ENCODE measurements at regions not wholly inside any gene's neighbourhood (a gene's known extent, or its start where the extent isn't known, plus 50 kb on each side); places are given as distances from the start of the nearest gene placed in this dataset.

- Histone ChIP-seq H3K4me1 (ENCODE audit: insufficient read depth, poor library complexity, severe bottlenecking) (no peaks in the 10 kb centered on the region), H3K36me3 (ENCODE audit: low read depth) (no peaks in the 10 kb centered on the region), H3K27ac (ENCODE audit: poor library complexity, severe bottlenecking) (no peak overlapping the region), H3K27me3 (ENCODE audit: insufficient read depth, poor library complexity, severe bottlenecking) (no peaks in the 10 kb centered on the region), H3K9me3 (ENCODE audit: severe bottlenecking) (no peaks in the 10 kb centered on the region), H3K4me3 (ENCODE audit: severe bottlenecking) (no peak overlapping the region)
- no peak for TF ChIP-seq CTCF (IDR thresholded peaks at IDR 0.05; ENCODE audit: poor library complexity, severe bottlenecking)
- no peak for ATAC-seq (ENCODE audit: low read depth)
- DNase-seq (ENCODE audit: low spot score), result no peak
Observed at GRCh38 chr12:66945189-66945817, 266.4 kb upstream of the GRIP1 start.

DNA sequence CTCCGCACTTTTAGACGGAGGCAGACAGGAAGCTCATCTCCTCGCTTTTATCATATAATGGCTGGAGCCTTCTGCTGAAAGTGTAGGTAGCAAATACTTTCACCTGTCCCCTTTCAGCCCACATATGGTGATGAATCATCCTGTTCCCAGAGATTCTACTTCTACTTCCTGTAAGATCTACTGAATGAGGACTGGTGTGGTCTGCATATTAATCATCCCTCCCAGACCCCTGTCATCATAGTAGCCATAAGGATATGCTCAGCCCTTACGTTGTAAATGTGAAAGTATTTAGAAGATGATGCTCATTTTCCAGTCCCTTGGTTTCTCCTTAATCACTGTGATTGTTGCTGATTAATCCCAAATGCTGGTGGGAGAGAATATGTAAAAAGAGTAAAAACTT, 268.2 kb upstream of the GRIP1 start:
- no peak for DNase-seq (ENCODE audit: low spot score)
- Histone ChIP-seq H3K4me3 (ENCODE audit: severe bottlenecking) (no peak overlapping the region), H3K9me3 (ENCODE audit: severe bottlenecking) (no peaks in the 10 kb centered on the region), H3K36me3 (ENCODE audit: low read depth) (no peaks in the 10 kb centered on the region), H3K27ac (ENCODE audit: poor library complexity, severe bottlenecking) (no peak overlapping the region), H3K27me3 (ENCODE audit: insufficient read depth, poor library complexity, severe bottlenecking) (no peaks in the 10 kb centered on the region), H3K4me1 (ENCODE audit: insufficient read depth, poor library complexity, severe bottlenecking) (no peaks in the 10 kb centered on the region)
- no peak for TF ChIP-seq CTCF (IDR thresholded peaks at IDR 0.05; ENCODE audit: poor library complexity, severe bottlenecking)
- ATAC-seq (ENCODE audit: low read depth), result no peak

- Histone ChIP-seq H3K9me3 (ENCODE audit: severe bottlenecking) (no peaks in the 10 kb centered on the region), H3K4me1 (ENCODE audit: insufficient read depth, poor library complexity, severe bottlenecking) (no peaks in the 10 kb centered on the region), H3K36me3 (ENCODE audit: low read depth) (no peaks in the 10 kb centered on the region), H3K27ac (ENCODE audit: poor library complexity, severe bottlenecking) (no peak overlapping the region), H3K4me3 (ENCODE audit: severe bottlenecking) (no peak overlapping the region), H3K27me3 (ENCODE audit: insufficient read depth, poor library complexity, severe bottlenecking) (no peaks in the 10 kb centered on the region)
- TF ChIP-seq CTCF (IDR thresholded peaks at IDR 0.05; ENCODE audit: poor library complexity, severe bottlenecking), result no peak
- DNase-seq (ENCODE audit: low spot score) (no peak), ATAC-seq (ENCODE audit: low read depth) (no peak)
Observed at GRCh38 chr12:66952668-66953067, 273.8 kb upstream of the GRIP1 start.

GRCh38 chr12:66956300-66956699, 277.4 kb upstream of the GRIP1 start:
- Histone ChIP-seq H3K36me3 (ENCODE audit: low read depth) (no peaks in the 10 kb centered on the region), H3K4me1 (ENCODE audit: insufficient read depth, poor library complexity, severe bottlenecking) (peaks cover 5% of the 10 kb centered on the region), H3K27ac (ENCODE audit: poor library complexity, severe bottlenecking) (no peak overlapping the region), H3K4me3 (ENCODE audit: severe bottlenecking) (no peak overlapping the region), H3K27me3 (ENCODE audit: insufficient read depth, poor library complexity, severe bottlenecking) (no peaks in the 10 kb centered on the region), H3K9me3 (ENCODE audit: severe bottlenecking) (no peaks in the 10 kb centered on the region)
- no peak for DNase-seq (ENCODE audit: low spot score)
- ATAC-seq (ENCODE audit: low read depth), result no peak
- no peak for TF ChIP-seq CTCF (IDR thresholded peaks at IDR 0.05; ENCODE audit: poor library complexity, severe bottlenecking)

GRCh38 chr12:66959276-66959675, 280.4 kb upstream of the GRIP1 start:
- DNase-seq (ENCODE audit: low spot score) (no peak), ATAC-seq (ENCODE audit: low read depth) (no peak)
- H3K36me3 ChIP-seq (ENCODE audit: low read depth), result no peaks in the 10 kb centered on the region
- TF ChIP-seq CTCF (IDR thresholded peaks at IDR 0.05; ENCODE audit: poor library complexity, severe bottlenecking), result no peak
- H3K4me3 ChIP-seq (ENCODE audit: severe bottlenecking), result no peak overlapping the region
- no peaks in the 10 kb centered on the region for H3K27me3 ChIP-seq (ENCODE audit: insufficient read depth, poor library complexity, severe bottlenecking)
- no peak overlapping the region for H3K27ac ChIP-seq (ENCODE audit: poor library complexity, severe bottlenecking)
- H3K4me1 ChIP-seq (ENCODE audit: insufficient read depth, poor library complexity, severe bottlenecking), result peaks cover 5% of the 10 kb centered on the region
- no peaks in the 10 kb centered on the region for H3K9me3 ChIP-seq (ENCODE audit: severe bottlenecking)
